ENCODE measurements at regions not wholly inside any gene's neighbourhood (a gene's known extent, or its start where the extent isn't known, plus 50 kb on each side); places are given as distances from the start of the nearest gene placed in this dataset.

GRCh38 chr4:3700223-3700622 lies 66.0 kb upstream of the ADRA2C start:
- no peak for TF ChIP-seq CTCF (IDR thresholded peaks at IDR 0.05; ENCODE audit: poor library complexity, severe bottlenecking)
- Histone ChIP-seq H3K27me3 (ENCODE audit: insufficient read depth, poor library complexity, severe bottlenecking) (peaks cover 55% of the 10 kb centered on the region), H3K4me1 (ENCODE audit: insufficient read depth, poor library complexity, severe bottlenecking) (no peaks in the 10 kb centered on the region), H3K4me3 (ENCODE audit: severe bottlenecking) (no peak overlapping the region), H3K36me3 (ENCODE audit: low read depth) (no peaks in the 10 kb centered on the region), H3K9me3 (ENCODE audit: severe bottlenecking) (peaks cover 2% of the 10 kb centered on the region), H3K27ac (ENCODE audit: poor library complexity, severe bottlenecking) (no peak overlapping the region)
- DNase-seq (ENCODE audit: low spot score): no peak
- ATAC-seq (ENCODE audit: low read depth): no peak

GRCh38 chr4:3699678-3700077 lies 66.5 kb upstream of the ADRA2C start:
- no peak for ATAC-seq (ENCODE audit: low read depth)
- Histone ChIP-seq H3K36me3 (ENCODE audit: low read depth) (no peaks in the 10 kb centered on the region), H3K4me3 (ENCODE audit: severe bottlenecking) (no peak overlapping the region), H3K9me3 (ENCODE audit: severe bottlenecking) (peaks cover 2% of the 10 kb centered on the region), H3K4me1 (ENCODE audit: insufficient read depth, poor library complexity, severe bottlenecking) (no peaks in the 10 kb centered on the region), H3K27ac (ENCODE audit: poor library complexity, severe bottlenecking) (no peak overlapping the region), H3K27me3 (ENCODE audit: insufficient read depth, poor library complexity, severe bottlenecking) (peaks cover 49% of the 10 kb centered on the region)
- peak; percentile 45 for DNase-seq (ENCODE audit: low spot score)
- TF ChIP-seq CTCF (IDR thresholded peaks at IDR 0.05; ENCODE audit: poor library complexity, severe bottlenecking): no peak

DNA sequence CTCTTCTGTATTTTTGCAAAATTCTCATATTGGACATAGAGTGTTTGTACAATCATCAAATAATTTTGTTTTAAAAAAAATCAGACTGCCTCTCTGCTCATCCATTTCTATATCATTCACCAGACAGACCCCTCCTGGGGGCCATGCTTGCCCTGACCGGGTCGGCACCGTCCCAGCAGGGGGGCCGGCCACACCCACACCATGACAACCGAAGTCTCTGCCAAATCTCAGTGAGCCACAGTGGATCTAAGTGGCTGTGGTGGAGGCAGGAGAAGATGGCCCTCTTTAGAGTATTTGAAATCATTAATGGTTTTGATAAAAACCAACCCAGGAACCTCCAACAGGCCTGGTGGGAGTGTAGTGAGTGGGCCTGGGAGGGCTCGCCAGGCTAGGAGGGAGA lies 66.9 kb upstream of the ADRA2C start:
- Histone ChIP-seq H3K4me1 (ENCODE audit: insufficient read depth, poor library complexity, severe bottlenecking) (no peaks in the 10 kb centered on the region), H3K27me3 (ENCODE audit: insufficient read depth, poor library complexity, severe bottlenecking) (peaks cover 45% of the 10 kb centered on the region), H3K27ac (ENCODE audit: poor library complexity, severe bottlenecking) (no peak overlapping the region), H3K4me3 (ENCODE audit: severe bottlenecking) (no peak overlapping the region), H3K9me3 (ENCODE audit: severe bottlenecking) (peaks cover 2% of the 10 kb centered on the region), H3K36me3 (ENCODE audit: low read depth) (no peaks in the 10 kb centered on the region)
- no peak for ATAC-seq (ENCODE audit: low read depth)
- TF ChIP-seq CTCF (IDR thresholded peaks at IDR 0.05; ENCODE audit: poor library complexity, severe bottlenecking): no peak
- DNase-seq (ENCODE audit: low spot score): no peak

DNA sequence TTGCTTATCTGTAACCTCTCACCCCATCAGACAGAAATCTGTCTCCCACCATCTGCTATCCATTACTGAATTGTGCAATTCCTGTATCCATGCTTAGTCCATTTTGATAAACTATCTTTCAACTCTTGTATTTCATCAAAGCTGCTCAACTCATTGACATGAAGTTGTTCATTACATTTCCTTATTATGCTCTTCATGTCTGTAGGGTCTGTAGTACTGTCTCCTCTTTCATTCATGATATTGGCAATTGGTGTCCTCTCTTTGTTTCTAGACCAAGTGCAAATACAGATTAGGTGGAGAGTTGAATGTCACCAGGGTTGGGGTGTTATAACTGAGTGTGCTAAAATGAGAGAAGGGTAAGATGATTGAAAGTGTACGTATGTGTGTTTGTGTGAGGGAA lies 69.2 kb upstream of the ADRA2C start:
- H3K27me3 ChIP-seq (ENCODE audit: insufficient read depth, poor library complexity, severe bottlenecking): peaks cover 23% of the 10 kb centered on the region
- ATAC-seq (ENCODE audit: low read depth): no peak
- H3K27ac ChIP-seq (ENCODE audit: poor library complexity, severe bottlenecking): no peak overlapping the region
- no peaks in the 10 kb centered on the region for H3K36me3 ChIP-seq (ENCODE audit: low read depth)
- no peak overlapping the region for H3K4me3 ChIP-seq (ENCODE audit: severe bottlenecking)
- no peak for TF ChIP-seq CTCF (IDR thresholded peaks at IDR 0.05; ENCODE audit: poor library complexity, severe bottlenecking)
- DNase-seq (ENCODE audit: low spot score): no peak
- H3K9me3 ChIP-seq (ENCODE audit: severe bottlenecking): peaks cover 2% of the 10 kb centered on the region
- H3K4me1 ChIP-seq (ENCODE audit: insufficient read depth, poor library complexity, severe bottlenecking): no peaks in the 10 kb centered on the region

- H3K36me3 ChIP-seq (ENCODE audit: low read depth): no peaks in the 10 kb centered on the region
- no peaks in the 10 kb centered on the region for H3K9me3 ChIP-seq (ENCODE audit: severe bottlenecking)
- H3K4me1 ChIP-seq (ENCODE audit: insufficient read depth, poor library complexity, severe bottlenecking): no peaks in the 10 kb centered on the region
- TF ChIP-seq CTCF (IDR thresholded peaks at IDR 0.05; ENCODE audit: poor library complexity, severe bottlenecking): no peak
- H3K4me3 ChIP-seq (ENCODE audit: severe bottlenecking): no peak overlapping the region
- H3K27me3 ChIP-seq (ENCODE audit: insufficient read depth, poor library complexity, severe bottlenecking): peaks cover 3% of the 10 kb centered on the region
- no peak overlapping the region for H3K27ac ChIP-seq (ENCODE audit: poor library complexity, severe bottlenecking)
- no peak for DNase-seq (ENCODE audit: low spot score)
- no peak for ATAC-seq (ENCODE audit: low read depth)
Measured at GRCh38 chr4:3690551-3691152, 75.5 kb upstream of the ADRA2C start.
